Renal cortex interstitium (tissue), 11 donors: ENCODE measurements at regions not wholly inside any gene's neighbourhood (a gene's known extent, or its start where the extent isn't known, plus 50 kb on each side); places are given as distances from the start of the nearest gene placed in this dataset.

Experiments
- DNase-seq, 11 donors: peaks; one replicate each; pipeline ENCODE4 v3.0.0-alpha.2; 2013; ENCODE audit warnings: low read depth in 9 of 11, low spot score in 4 of 11; ENCODE audit errors: extremely low read depth in 1 of 11

GRCh38 chr3:28634019-28634418, 285.4 kb upstream of the AZI2 start:
- DNase-seq, result no peak

GRCh38 chr3:28637742-28638141, 289.1 kb upstream of the AZI2 start:
- DNase-seq, result no peak

- DNase-seq, result no peak
Observed at GRCh38 chr3:28645149-28645548, 296.5 kb upstream of the AZI2 start.

- DNase-seq, result no peak
Observed at GRCh38 chr3:28646435-28646834, 297.8 kb upstream of the AZI2 start.

GRCh38 chr3:28649266-28649665, 300.6 kb upstream of the AZI2 start:
- no peak for DNase-seq

GRCh38 chr3:28651159-28651558, 302.5 kb upstream of the AZI2 start:
- DNase-seq, result no peak

- no peak for DNase-seq
Observed at GRCh38 chr3:28664123-28664522, 315.5 kb upstream of the AZI2 start.

GRCh38 chr3:28667646-28668621, 319.3 kb upstream of the AZI2 start:
- DNase-seq, result peak; percentile 29 to 67 (median 44)

GRCh38 chr3:28669870-28670269, 321.2 kb upstream of the AZI2 start:
- DNase-seq, result no peak

- DNase-seq, result no peak
Observed at GRCh38 chr3:28672406-28672805, 323.8 kb upstream of the AZI2 start.

- peak in 1 of 11 donors; percentile 11 for DNase-seq
Observed at GRCh38 chr3:28673446-28673845, 324.8 kb upstream of the AZI2 start.

- DNase-seq, result no peak
Observed at GRCh38 chr3:28674212-28674611, 325.6 kb upstream of the AZI2 start.

- DNase-seq, result no peak
Observed at GRCh38 chr3:28677581-28677980, 329.0 kb upstream of the AZI2 start.

- no peak for DNase-seq
Observed at GRCh38 chr3:28678086-28678485, 329.5 kb upstream of the AZI2 start.

- DNase-seq, result no peak
Observed at GRCh38 chr3:28680050-28680449, 331.4 kb upstream of the AZI2 start.

GRCh38 chr3:28682121-28682520, 333.5 kb upstream of the AZI2 start:
- DNase-seq, result no peak

- no peak for DNase-seq
Observed at GRCh38 chr3:28690176-28690575, 341.6 kb upstream of the AZI2 start.

GRCh38 chr3:28698706-28699105, 350.1 kb upstream of the AZI2 start:
- DNase-seq, result no peak

GRCh38 chr3:28699283-28699682, 350.7 kb upstream of the AZI2 start:
- DNase-seq, result no peak

- no peak for DNase-seq
Observed at GRCh38 chr3:28700728-28701127, 352.1 kb upstream of the AZI2 start.

GRCh38 chr3:28703843-28704242, 355.2 kb upstream of the AZI2 start:
- no peak for DNase-seq
